HT-29 (cell line): ENCODE measurements at regions not wholly inside any gene's neighbourhood (a gene's known extent, or its start where the extent isn't known, plus 50 kb on each side); places are given as distances from the start of the nearest gene placed in this dataset.

ENCODE experiments used
- DNase-seq: peaks from one replicate; pipeline ENCODE4 v3.0.0-alpha.2; 2015; ENCODE audit warnings: low spot score

GRCh38 chr19:16000024-16000663 is 51.3 kb downstream of the OR10H4 start:
- no peak for DNase-seq

GRCh38 chr19:16001481-16002312 is 52.9 kb downstream of the OR10H4 start:
- peak; percentile 4 for DNase-seq

GRCh38 chr19:16002406-16003384 is 53.9 kb downstream of the OR10H4 start:
- DNase-seq, result no peak

GRCh38 chr19:16003391-16003790 is 54.6 kb downstream of the OR10H4 start:
- DNase-seq, result no peak

GRCh38 chr19:16005925-16006324 is 57.1 kb downstream of the OR10H4 start:
- DNase-seq, result no peak

GRCh38 chr19:16012552-16012951 is 63.7 kb upstream of the TPM4 start:
- no peak for DNase-seq

GRCh38 chr19:16013181-16013850 is 63.0 kb upstream of the TPM4 start:
- DNase-seq, result no peak

GRCh38 chr19:16013851-16014840 is 62.1 kb upstream of the TPM4 start:
- DNase-seq, result no peak

GRCh38 chr19:16014923-16015804 is 61.1 kb upstream of the TPM4 start:
- DNase-seq, result no peak

GRCh38 chr19:16015805-16016173 is 60.5 kb upstream of the TPM4 start:
- no peak for DNase-seq

GRCh38 chr19:16016226-16017137 is 59.8 kb upstream of the TPM4 start:
- DNase-seq, result no peak

- DNase-seq, result no peak
Observed at GRCh38 chr19:16017138-16017490, 59.2 kb upstream of the TPM4 start.

GRCh38 chr19:16018106-16018755 is 58.1 kb upstream of the TPM4 start:
- DNase-seq, result no peak

GRCh38 chr19:16018801-16019551 is 57.3 kb upstream of the TPM4 start:
- DNase-seq, result no peak

- no peak for DNase-seq
Observed at GRCh38 chr19:16019691-16020448, 56.4 kb upstream of the TPM4 start.

- DNase-seq, result no peak
Observed at GRCh38 chr19:16021796-16022195, 54.5 kb upstream of the TPM4 start.
